ENCODE measurements at regions not wholly inside any gene's neighbourhood (a gene's known extent, or its start where the extent isn't known, plus 50 kb on each side); places are given as distances from the start of the nearest gene placed in this dataset.
A peak's percentile ranks its signal among the peaks of the same experiment; 100 is the strongest.

- no peak for DNase-seq
Measured at GRCh38 chrX:40156470-40157227, 58.9 kb upstream of the BCOR start.

GRCh38 chrX:40155589-40156469 is 58.1 kb upstream of the BCOR start:
- no peak for DNase-seq

- no peak for DNase-seq
Measured at GRCh38 chrX:40154853-40155588, 57.3 kb upstream of the BCOR start.

GRCh38 chrX:40154250-40154852 is 56.6 kb upstream of the BCOR start:
- DNase-seq = peak; percentile 85

GRCh38 chrX:40153345-40154249 is 55.8 kb upstream of the BCOR start:
- no peak for DNase-seq

GRCh38 chrX:40152741-40153344 is 55.1 kb upstream of the BCOR start:
- DNase-seq = no peak

- peak; percentile 36 for DNase-seq
Measured at GRCh38 chrX:40152173-40152711, 54.5 kb upstream of the BCOR start.

GRCh38 chrX:40151211-40152172 is 53.7 kb upstream of the BCOR start:
- no peak for DNase-seq

DNA sequence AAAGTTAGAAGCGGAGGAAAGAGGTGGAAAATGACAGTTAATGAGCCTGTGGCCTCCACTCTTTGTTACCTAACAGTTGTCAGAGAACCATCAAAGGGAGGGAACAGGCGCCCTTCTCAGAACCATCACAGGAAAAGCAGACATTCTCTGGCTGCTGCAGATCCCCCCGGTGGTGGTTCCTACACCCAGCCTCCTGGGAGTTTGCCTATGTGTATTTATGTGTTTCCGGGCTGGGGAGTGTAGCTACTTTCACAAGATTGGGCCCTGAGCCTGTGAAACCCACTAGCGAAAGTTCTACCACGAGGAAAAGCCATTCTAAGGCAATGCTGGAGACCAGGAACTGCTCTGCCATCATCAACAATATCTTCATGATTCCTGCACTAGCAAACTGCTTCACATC is 52.7 kb upstream of the BCOR start:
- DNase-seq = no peak

DNA sequence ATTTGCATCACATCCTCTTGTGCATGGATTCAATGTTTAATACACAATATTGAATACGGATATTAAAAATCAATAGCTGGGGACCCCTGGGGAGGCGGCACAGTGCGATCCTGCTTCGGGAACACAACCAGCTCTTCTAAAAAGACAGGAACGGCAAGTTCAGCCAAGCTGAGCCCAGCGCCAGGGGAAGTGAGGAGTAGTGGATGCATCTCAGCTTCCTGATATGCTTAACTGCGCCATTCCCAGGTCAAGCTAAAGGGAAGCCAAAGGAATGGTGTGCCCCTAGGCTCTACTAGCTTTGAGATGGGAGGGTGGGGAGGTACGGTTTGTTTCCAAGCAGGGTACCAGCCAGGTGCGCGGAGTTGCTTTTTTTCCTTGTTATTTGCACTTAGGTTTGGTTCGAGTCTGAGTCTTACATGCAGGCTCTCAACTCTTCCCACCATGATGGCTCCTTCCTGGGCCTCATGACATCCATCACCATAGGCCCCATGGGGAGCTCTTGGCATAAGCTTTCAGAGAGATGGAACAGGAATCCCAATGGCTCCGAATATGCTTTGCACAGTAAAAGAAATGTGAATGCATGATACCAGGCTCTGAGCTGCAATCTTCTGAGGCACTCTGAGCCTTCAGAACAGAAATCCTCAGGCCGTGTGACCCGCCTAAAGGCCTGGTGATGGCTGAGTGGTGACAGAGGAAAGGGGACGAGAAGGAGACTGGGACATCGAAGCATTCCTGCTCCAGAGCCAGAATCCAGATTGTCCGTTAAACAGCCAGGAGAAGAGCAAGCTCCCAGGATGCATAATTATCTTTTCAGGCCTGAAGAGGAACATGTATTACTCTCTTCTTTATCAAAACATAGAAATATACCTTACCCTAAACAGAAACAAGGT is 51.8 kb upstream of the BCOR start:
- DNase-seq = no peak

DNA sequence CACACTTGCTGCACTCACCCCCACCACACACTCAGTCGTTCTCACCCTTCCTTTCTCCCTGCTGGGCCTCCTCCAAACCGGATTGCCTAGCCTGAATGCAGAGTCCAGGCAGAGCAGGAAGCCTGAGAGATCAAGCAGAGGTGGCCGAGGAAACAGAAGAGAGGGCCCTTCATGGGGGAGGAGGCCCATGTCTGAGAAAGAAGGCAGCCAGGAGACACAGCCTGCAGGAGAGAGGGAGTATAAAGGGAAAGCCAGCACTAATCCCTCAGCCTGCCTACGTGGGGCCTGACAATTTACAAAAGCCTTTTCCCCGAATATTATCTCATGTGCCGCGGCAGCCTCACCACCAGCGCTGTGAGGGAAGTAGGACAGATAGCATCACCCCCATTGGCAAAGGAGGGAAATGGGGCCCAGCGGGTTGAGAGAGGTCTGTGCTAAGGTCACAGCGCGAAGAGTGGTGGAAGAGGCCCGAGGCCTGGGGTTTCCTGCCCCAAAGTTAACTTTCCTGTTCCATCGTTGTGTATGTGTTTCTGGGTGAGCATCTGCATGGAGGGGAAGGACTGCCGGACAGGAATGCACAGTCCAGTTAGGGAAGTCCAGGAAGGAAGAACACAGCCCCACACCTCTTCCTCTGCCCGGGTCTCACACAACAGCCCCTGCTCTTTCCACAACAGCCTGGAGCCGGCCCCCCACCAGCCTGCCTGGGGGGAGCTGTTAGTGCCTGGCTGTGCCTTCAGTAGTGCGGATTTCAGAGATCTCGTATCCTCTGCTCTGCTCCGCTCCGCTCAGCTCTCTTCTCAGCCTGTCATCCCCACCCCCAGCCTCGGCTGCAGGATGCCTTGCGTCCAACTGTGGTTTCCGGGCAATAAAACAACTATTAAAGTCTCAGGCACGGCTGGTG is 50.9 kb upstream of the BCOR start:
- no peak for DNase-seq

DNA sequence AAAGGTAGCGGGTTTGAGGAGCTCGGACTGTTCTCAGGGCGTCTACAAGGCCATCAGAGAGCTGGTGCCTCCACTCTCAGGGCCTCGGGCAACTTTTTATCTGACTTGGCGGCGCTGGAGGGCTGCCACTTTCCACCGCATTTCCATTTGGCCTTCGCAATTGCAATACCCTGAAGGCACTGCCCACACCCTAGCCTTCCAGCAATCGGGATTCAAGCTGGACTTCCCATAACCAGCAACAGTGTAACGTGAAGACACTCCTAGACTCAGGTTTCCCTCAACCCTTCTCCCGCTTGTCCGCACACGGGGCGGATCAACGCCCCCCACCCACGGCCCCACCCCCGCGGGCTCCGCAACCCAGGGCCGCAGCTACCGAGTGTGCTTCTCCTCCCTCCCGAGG is 50.2 kb upstream of the BCOR start:
- no peak for DNase-seq

All from NCI-H1694 (cell line).